ENCODE measurements at regions not wholly inside any gene's neighbourhood (a gene's known extent, or its start where the extent isn't known, plus 50 kb on each side); places are given as distances from the start of the nearest gene placed in this dataset.

DNA sequence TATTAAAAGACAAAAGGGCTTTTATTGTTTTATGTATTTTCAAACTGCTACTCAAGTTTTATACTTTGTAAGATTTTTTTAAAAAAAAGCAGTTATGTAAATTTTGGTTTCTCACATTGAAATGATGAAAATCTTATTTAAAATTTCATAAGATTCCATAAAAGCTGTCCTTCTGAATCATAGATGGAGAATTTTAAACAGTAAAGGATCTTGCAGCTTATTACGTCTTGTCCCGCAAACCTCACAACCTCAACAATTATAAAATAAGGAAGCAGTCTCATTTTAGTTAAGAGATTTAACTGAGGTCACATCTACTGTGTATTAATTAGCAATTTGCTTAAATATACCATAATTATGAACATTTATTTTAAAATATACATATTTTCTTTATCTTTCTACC lies 581.0 kb upstream of the SPRY2 start:
- no peak overlapping the region for H3K4me3 ChIP-seq (replicated peaks; ENCODE audit: low read depth, low read length)
- TF ChIP-seq, protein P1, sequence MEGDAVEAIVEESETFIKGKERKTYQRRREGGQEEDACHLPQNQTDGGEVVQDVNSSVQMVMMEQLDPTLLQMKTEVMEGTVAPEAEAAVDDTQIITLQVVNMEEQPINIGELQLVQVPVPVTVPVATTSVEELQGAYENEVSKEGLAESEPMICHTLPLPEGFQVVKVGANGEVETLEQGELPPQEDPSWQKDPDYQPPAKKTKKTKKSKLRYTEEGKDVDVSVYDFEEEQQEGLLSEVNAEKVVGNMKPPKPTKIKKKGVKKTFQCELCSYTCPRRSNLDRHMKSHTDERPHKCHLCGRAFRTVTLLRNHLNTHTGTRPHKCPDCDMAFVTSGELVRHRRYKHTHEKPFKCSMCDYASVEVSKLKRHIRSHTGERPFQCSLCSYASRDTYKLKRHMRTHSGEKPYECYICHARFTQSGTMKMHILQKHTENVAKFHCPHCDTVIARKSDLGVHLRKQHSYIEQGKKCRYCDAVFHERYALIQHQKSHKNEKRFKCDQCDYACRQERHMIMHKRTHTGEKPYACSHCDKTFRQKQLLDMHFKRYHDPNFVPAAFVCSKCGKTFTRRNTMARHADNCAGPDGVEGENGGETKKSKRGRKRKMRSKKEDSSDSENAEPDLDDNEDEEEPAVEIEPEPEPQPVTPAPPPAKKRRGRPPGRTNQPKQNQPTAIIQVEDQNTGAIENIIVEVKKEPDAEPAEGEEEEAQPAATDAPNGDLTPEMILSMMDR (IDR thresholded peaks at IDR 0.05; ENCODE audit: low read depth, low read length, missing control alignments) = no peak
- no peak for DNase-seq (ENCODE audit: extremely low read depth, low read depth)

DNA sequence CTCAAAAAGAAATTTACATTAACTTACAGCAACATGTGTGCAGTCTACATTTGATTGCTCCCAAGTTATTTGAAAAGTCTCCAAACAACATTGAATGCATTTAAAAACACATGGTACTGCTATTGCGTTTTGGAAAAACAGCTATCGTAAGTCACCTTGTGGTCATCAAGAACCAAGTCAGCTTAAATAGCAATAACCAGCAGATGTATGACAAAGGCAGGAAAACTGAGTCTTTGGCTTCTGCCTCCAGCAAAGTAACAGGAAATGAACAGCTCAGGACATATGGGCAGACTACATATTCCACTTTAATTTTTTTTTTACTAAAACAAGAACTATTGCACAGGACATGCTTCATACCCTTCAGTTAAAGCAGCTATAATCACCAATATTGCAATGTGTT lies 580.6 kb upstream of the SPRY2 start:
- H3K4me3 ChIP-seq (replicated peaks; ENCODE audit: low read depth, low read length) = no peak overlapping the region
- TF ChIP-seq, protein P1 (IDR thresholded peaks at IDR 0.05; ENCODE audit: low read depth, low read length, missing control alignments) = no peak

DNA sequence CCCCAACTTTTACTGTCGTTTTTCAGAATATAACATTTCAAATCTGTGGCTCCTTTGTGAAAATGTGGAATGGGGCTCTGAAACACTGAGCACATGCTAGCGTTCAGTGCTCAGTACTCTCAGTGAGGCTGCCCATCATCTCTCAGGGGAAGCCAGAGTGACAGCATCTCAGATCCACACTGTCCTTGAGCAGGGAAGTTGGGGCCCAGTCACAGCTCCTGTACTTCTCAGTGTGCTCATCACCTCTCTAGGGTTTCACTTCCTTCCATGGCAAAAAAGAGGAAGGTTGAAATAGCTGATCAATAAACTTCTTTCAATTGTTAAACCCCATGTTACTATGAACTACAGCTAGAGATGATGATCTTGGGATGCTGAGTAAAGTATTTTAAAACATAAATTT lies 565.9 kb upstream of the SPRY2 start:
- DNase-seq (ENCODE audit: extremely low read depth, low read depth) = no peak
- TF ChIP-seq, protein P1 (IDR thresholded peaks at IDR 0.05; ENCODE audit: low read depth, low read length, missing control alignments) = no peak
- H3K4me3 ChIP-seq (replicated peaks; ENCODE audit: low read depth, low read length) = no peak overlapping the region

More for the DNA sequence above, 580.6 kb upstream of the SPRY2 start:
- no peak for DNase-seq (ENCODE audit: extremely low read depth, low read depth)

DNA sequence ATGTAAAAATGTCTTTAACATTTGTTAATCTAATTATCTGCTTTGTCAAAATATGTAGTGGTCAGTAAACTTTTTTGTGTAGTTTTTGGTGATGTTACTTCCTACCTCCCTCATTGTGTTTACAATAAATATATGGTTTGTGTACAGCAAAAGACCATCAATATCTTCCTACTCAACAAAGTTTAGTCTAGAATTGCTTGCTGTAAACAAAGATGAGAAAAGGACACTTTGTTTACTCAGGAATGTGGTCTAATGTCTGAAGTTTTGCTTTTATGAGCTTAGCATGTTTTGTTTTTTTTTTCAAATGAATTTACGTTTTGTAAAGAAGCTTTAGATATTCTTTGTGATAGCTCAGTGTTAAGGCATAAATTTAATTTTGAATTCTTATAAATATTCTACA lies 563.5 kb upstream of the SPRY2 start:
- TF ChIP-seq, protein P1 (IDR thresholded peaks at IDR 0.05; ENCODE audit: low read depth, low read length, missing control alignments) = no peak
- H3K4me3 ChIP-seq (replicated peaks; ENCODE audit: low read depth, low read length) = no peak overlapping the region
- no peak for DNase-seq (ENCODE audit: extremely low read depth, low read depth)

DNA sequence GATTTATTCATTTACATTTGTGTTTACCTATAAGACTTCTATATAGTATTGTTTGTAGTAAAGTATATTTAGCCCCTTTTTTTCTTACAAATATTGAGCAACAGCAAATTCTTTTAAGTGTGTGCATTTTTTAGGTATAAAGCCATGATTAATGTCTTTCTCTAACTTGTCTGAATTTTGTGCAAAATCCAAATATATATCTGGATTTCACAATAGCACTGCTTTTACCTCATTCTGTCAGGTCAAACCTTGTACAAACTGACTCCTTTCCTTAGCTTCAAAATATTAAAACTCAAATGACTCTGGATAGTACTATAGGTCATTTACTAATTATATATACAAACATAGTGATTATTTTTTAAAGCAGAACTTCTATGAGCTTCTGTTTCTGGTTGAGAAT lies 563.0 kb upstream of the SPRY2 start:
- no peak overlapping the region for H3K4me3 ChIP-seq (replicated peaks; ENCODE audit: low read depth, low read length)
- TF ChIP-seq, protein P1 (IDR thresholded peaks at IDR 0.05; ENCODE audit: low read depth, low read length, missing control alignments) = no peak
- no peak for DNase-seq (ENCODE audit: extremely low read depth, low read depth)

DNA sequence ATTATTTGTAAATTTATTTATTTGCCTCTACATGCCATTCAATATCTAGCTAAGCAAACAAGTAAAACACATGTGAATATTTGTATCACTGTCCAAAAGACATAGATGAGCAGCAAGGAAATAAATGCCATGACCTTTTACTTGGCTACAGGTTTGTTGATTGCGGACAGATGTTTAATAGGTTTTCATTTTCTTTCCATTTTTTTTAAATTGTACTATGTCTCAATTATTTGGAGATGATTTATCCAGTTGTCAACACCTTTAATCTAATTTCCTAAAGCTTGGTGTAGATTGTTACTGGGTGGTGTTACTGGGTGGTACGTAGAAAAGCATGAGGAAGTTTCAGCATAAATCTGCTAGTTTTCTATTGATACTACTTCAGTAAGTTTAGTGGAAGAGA lies 560.6 kb upstream of the SPRY2 start:
- no peak overlapping the region for H3K4me3 ChIP-seq (replicated peaks; ENCODE audit: low read depth, low read length)
- TF ChIP-seq, protein P1 (IDR thresholded peaks at IDR 0.05; ENCODE audit: low read depth, low read length, missing control alignments) = no peak
- DNase-seq (ENCODE audit: extremely low read depth, low read depth) = no peak

DNA sequence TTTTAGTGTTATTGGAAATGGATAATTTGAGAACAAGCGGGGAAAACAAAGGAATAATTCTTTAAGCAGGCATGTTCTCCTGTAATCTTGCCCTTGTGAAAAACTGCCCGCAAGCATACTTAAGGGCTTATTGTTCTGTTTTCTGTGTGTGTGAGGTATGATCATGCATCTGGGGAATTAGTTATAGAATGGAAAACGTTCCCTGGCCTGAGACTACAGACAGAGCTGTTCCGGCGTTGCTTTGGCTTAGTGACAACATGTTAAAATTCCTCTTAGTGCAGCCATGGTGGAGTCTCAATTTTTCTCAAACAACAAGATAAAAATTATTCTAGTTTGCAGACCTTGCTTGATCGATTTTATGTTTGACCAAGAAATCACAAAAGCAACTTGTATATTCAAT lies 560.2 kb upstream of the SPRY2 start:
- TF ChIP-seq, protein P1 (IDR thresholded peaks at IDR 0.05; ENCODE audit: low read depth, low read length, missing control alignments) = no peak
- no peak overlapping the region for H3K4me3 ChIP-seq (replicated peaks; ENCODE audit: low read depth, low read length)
- DNase-seq (ENCODE audit: extremely low read depth, low read depth) = no peak
